ENCODE measurements at regions not wholly inside any gene's neighbourhood (a gene's known extent, or its start where the extent isn't known, plus 50 kb on each side); places are given as distances from the start of the nearest gene placed in this dataset.

- DNase-seq = no peak
Observed at GRCh38 chr20:57938158-57939108, 228.6 kb upstream of the PMEPA1 start.

- no peak for DNase-seq
Observed at GRCh38 chr20:57936636-57937385, 227.0 kb upstream of the PMEPA1 start.

DNA sequence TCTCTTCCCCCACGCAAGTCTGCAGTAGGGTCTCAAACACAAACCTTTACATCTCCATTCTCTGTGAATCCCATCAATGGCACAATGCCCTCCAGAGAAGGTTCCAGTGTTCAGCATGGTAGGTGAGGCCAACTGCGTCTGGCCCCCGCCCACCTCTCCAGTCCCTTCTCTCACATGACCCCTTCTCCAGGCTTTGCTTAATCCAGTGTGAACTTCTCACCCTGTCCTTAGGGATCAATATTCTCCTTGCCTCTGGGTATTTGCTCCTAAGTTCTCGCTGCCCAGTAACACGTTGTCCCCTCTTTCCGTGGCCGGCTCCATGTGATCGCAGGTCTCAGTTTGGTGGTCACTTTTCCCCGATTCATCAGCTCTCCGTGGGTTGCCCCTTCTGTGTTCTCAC, 225.1 kb upstream of the PMEPA1 start:
- DNase-seq = no peak

- no peak for DNase-seq
Observed at GRCh38 chr20:57934007-57934805, 224.4 kb upstream of the PMEPA1 start.

DNA sequence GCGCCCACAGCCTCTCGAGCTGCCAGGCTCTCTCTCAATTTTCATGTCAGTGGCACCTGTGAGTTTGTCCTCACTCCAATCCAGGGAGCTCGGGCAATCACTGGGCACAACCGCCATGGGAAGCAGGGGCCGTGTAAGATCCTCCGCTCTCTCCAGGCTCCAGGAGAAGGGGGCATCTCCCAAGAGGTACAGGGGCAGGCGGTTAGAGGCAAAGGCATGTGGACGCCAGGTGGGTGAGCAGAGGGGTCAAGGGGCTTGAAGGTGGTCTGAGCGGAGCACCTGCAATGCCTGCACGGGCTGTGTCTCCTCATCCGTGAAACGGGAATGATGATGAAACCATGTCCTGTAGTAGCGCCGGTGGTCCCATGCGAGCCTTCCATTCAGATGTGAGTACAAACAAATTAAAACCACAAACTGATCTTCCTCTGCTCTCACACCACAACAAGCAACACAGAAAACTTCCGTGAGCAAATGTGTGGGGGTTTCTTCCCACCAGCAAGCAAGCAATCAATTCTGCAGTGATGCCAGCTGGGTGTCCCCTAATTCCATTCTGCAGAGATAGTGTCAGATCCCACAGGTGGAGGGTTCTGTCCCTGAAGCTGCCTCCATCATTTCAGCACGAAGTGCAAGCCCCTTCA, 222.5 kb upstream of the PMEPA1 start:
- no peak for DNase-seq

- no peak for DNase-seq
Observed at GRCh38 chr20:57930351-57930750, 220.5 kb upstream of the PMEPA1 start.

DNA sequence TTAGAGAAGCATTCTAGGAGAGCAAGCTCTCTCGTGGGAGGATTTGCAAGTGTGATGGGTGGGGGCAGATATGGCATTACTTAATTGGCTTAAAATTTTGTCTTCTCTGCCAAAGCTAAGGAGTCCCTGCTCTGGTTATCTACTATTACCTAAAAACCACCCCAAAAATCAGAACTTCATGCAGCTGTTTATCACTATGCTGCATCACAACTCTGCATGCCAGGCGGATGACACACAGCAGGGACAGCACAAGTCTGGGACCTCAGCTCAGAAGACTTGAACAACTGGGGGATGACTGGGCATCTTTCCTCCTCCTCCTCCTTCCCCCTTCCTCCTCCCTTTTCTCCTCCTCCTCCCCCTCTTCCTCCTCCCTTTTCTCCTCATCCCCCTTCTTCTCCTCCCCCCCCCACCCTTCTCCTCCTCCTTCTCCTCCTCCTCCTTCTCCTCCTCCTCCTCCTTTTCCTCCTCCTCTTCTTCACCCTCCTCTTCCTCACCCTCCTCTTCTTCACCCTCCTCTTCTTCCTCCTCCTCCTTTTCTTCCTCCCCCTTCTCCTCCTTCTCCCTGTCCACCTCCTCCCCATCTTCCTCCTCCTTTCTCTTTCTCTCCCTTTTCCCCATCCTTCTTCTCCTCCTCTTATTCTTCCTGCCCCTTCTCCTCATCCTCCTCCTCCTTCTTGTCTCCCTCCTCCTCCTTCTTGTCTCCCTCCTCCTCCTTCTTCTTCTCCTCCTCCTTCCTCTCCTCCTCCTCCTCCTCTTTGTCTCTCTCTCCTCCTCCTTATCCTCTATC, 218.6 kb upstream of the PMEPA1 start:
- DNase-seq = no peak

DNA sequence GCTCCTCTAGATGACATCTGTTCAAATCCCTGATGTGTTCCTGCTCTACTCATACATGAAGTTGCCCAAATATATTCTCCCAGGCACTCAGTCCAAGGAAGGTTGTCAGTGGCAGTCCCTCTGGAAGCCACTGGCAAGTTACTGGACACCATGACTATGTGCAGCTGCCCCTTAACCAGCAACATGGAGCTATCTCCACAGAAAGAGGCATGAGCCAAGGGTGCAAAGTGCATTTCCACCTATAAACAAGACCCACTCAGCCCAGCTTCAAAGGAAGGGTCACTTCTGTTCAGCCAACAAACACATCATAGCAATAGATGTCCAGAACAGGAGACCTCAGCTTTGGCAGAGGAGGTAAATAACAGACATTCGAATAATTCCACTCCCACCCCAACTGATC, 217.6 kb upstream of the PMEPA1 start:
- DNase-seq = no peak

GRCh38 chr20:57922706-57923105, 212.9 kb upstream of the PMEPA1 start:
- DNase-seq = no peak

DNA sequence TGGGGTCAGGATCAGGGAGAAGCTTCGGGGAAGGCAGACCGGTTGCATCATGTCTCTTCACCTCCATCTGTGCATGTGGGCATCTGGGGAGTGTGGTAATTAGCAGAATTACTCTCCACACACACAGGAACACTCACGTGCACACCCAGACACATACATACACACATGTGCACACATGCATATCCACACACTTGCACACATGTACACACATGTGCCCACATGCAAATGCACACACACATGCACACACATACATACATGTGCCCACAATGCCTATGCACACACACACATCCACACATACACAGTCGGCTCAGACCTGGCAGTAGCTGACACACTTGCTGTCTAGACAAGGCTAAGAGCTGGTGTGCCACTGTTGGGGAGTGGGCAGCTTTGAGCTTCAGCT, 212.3 kb upstream of the PMEPA1 start:
- DNase-seq = no peak

DNA sequence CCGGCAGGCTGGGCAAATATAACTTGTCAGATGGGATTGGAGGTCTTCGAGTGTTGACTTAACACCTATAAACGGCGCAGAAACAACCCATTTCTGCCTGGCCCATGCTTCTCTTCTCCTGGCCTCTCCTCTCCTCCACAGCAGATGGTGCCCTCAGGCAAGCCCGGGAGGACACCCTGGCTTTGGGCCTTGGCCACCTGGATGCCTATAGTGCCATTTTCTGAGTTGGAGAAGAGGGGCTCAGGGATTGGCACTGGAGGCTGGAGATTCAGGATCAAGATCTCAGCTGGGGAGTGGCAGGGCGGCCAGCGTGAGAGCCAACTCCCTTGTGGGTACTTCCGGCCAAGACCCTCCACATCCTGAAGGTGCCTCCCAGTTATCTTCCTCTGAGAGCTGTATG, 211.9 kb upstream of the PMEPA1 start:
- DNase-seq = no peak

GRCh38 chr20:57920971-57921370, 211.2 kb upstream of the PMEPA1 start:
- no peak for DNase-seq

GRCh38 chr20:57919049-57919448, 209.2 kb upstream of the PMEPA1 start:
- DNase-seq = no peak

DNA sequence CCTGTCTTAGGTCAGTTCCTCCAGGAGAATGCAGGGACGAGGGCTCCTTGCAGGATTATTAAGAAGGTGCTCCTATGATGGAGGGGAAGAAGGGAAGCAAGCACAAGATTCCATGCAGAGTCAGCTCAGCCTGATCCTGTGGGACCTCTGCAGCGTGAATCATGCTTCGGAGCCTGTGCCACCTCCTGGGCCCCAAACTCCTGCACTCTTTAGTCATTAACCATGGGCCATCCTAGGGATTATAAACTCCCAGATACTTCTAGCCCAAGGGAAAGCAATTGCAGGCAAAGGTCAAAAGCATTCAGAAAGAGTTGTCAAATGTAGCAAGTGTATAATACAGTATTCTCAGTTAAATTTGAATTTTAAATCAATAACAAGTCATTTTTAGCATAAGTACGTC, 208.7 kb upstream of the PMEPA1 start:
- DNase-seq = no peak

DNA sequence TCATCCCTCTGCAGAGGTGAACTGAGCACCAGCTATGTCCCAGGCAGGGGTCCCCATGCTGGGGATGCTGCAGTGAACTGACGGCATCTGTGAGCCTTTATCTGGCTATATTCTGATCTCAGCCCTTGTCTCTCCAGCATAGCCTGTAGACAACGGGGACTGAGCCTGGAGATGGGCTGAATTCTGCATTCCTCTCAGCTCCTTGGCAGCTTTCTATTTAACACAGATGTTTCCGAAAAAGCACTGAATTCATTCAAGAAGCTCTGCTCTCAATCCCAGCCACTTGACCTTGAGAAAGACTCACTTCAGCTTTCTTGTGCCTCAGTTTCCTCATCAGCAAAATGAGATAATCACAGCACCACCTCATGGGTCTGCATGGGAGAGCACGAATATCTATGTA, 204.4 kb upstream of the PMEPA1 start:
- no peak for DNase-seq

DNA sequence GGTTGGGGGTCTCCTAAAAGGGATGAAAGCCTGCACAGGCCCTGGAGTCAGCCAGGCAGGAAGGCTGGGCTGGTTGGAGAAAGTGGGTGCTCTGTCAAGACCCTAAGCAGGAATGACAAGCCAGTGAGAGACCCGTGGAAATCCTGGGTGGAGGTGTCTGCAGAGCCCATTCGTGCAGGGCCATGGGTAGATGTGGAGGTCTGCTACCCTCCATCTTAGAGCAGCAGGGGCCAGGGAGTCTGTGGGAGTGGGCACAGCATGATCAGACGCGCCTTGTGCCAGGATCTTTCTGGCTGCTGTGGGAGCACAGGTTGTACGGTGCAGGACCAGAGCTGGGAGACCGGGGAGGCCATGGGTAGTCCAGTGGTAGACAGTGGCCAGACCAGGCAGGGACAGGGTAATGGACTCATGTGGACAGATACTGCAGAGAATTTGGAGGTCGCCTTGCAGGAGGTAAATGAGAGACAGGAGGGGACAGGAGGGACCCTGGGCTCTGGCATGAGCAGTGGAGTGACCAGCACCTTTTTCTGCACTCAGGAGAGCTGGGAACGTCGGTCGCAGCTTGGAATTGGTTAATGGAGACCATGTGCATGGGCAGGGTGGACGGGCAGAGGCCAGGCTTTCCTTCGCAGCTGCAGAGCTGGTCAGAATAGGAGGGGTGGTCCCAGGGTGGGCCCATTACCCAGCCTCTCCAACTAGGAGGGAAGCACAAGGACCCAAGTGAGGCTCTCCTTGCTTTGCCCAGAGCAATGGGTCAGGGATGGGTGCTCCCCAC, 203.5 kb upstream of the PMEPA1 start:
- no peak for DNase-seq

GRCh38 chr20:57912227-57912582, 202.4 kb upstream of the PMEPA1 start:
- no peak for DNase-seq

DNA sequence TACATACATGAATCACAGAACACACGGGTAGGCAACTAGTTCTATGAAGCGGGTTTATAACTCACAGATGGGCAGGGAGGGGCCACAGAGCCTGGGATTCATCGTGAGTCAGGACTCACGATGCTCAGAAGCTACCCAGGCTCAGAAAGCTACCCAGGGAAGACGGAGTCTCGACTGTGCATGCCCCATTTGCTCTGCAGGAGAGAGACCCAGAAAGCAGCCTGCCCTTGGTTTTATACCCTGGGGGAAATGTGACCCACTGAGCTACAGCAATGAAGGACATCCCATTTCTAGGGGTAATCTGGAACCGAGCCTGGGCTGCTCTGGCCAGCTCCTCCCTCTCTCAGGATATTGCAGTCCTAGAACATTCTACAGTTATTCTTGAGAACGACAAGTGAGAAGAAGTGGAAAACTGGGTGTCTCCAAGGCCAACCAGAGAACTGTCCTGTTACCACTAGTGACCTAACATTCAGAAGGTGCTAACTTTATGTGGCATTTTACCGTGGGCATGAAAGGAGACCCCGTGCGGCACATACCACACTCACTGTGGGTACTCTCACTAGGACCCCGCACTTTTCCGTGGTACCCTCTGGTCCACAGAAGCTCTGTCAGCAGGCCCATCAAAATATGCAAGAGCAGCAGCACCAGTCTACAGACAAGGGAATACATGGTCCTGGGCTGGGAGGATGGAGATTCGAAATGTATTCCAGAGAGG, 201.9 kb upstream of the PMEPA1 start:
- no peak for DNase-seq

DNA sequence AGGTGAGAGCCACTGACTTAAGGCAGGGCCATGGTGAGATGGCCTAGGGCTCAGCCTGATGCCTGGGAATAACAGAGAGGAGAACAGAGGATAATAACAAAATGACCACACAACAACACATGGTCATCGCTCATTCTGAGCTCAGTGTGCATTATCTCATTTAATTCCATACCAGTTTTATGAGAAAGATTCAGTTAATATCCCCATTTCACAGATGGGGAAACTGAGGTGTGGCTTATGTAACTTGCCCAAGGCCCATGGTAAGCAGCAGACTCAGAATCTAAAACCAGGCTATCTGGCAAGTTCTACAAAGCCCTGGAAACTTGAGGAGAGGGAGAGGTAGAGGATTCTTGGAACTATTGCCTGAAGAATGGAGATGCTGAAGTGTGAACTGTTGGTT, 200.9 kb upstream of the PMEPA1 start:
- no peak for DNase-seq

GRCh38 chr20:57909763-57910331, 200.0 kb upstream of the PMEPA1 start:
- no peak for DNase-seq

Data from hematopoietic multipotent progenitor cell treated with erythropoietin and hydrocortisone succinate and interleukin-3 and kit ligand, for 6 days (in vitro differentiated cells).